IPS DF 4.7 (cell line): ENCODE measurements at regions not wholly inside any gene's neighbourhood (a gene's known extent, or its start where the extent isn't known, plus 50 kb on each side); places are given as distances from the start of the nearest gene placed in this dataset.

Experiments
- DNase-seq: peaks from one replicate; pipeline ENCODE4 v3.0.0-alpha.2; 2013; ENCODE audit warnings: low spot score; ENCODE audit errors: extremely low read depth

DNA sequence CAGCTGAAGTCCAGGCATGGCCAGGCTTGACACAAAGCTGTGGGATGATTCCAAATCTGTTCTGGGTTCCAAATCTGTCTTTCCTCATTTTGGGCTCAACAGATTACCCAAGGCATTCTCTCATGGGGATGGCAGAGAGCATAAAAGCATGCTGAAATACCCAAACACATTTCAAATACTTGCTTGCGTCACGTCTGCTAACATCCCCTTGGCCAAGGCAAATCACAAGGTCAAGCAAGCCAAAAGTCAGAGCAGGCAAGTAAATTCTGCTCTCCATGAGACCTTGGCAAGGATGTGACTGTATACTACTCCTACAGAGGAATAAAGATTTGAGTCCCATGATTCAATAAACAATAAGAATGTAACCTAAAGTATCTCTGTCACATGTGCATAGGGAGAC, 306.7 kb downstream of the EPB41L4A start:
- DNase-seq: no peak

DNA sequence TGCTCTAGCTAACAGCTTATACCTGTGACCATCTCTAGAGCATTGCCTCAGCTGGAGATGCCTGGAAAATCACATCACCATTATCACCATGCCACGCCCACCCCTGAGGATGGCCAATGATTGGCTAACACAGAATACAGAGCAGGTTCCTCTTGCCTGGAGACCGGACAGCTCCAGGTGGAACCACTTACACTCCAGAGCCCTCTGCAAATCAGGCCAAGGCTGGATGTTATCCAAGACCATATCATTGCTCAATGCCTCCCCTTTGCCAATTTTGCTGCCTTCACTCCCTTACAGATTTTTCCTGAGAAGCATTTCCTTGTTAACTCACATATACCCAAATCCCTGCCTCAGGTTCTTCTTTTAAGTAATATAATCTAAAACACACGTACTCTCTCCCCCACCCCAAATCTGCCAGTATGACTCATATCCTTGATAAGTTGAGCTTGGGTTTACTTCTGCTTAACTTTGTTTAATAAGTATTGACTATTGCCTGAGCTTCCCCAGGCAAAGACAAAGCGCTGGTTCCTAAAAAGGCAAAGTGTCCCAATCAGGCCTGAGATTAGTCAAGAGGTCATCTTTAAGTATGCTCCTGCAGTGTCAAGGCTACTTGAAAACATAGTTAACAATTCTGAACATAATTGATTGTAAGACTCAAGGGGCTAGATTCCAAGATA, 309.6 kb downstream of the EPB41L4A start:
- peak; percentile 30 for DNase-seq

DNA sequence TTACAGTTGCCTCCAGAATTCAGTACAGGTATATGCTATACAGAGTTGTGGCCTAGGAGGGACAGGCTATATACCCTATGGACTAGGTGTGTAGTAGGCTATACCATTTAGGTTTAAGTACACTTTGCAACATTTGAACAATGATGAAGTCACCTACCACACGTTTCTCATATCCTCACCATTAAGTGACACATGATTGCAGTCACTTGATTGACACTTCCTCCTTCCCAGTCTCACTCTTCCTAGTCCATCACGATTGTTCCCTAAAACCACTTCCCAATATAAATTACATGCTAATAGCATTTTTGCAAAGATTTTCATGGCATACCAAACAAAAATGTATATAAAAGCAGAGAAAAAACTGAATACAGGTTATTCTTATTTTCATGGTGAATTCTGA, 312.2 kb downstream of the EPB41L4A start:
- DNase-seq: no peak

DNA sequence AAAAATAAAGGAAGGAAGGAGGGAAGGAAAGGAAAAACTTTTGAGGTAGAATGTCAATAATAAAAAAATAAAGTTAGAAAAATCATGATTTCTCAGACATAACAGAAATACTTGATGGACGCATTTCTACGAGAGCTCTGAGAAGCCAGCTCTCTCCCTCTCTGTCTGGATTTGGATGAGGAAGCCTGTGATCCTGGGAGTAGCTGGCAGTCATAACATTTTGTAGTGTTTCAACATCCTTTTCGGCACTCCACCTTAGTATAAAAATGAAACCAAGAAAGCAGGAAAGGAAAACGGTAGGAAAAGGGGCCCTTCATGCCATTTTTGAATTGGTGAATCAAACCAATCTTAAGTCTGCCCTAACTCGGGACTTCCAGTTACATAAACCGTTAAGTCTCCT, 321.3 kb downstream of the EPB41L4A start:
- DNase-seq: no peak

DNA sequence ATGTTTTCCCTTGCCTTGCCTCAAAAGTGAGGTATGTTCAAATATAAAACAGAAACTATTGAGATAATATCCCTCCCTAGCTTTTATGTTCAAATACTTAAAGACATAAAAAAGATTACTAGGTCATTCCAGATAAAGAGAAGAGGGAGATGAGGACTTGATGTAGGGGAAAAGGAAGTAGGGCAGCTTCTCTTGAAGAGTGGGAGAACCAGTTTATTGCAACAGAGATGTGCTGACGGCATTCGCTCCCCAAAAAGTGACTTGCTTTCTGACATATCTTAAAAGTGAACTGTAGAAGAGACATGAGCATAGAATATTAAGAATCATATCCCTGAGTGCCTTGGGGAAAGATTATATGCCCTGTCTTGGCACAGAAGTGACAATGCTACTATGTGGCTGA, 330.2 kb upstream of the NREP start:
- no peak for DNase-seq

DNA sequence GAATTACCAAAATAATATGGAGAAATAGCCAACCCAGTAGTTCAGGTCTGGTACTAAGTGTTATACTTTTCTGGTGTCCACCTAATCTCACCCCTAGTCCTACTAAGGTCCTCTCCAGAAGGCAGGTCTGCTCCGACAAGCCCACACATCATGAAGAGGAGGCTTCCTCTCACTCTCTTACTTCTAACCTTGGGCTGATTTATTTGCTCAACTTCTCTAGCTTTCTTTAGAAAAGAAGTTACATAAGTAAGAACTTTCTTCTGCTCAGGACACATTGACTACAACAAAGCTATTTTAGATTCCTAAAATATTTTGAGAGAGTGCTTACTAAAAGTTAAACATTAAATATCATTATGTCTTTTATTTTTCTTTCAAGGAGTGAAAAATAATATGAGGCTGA, 329.7 kb upstream of the NREP start:
- DNase-seq: no peak

DNA sequence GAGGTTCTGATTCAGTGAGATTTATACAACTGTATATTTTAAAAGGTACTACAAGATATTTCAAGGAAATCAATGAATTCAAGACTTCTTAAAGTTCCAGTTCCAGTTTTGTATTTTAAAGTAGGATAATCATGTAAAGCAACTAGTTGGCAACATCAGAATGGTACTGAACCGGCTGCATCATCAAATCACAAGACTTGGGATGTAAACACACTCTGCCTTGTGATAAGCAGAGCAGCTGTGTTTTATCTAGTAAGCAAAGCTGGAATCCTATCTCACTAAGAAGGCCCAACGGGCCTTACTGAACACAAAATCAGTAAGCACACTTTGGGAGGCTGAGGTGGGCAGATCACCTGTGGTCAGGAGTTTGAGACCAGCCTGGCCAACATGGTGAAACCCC, 327.2 kb upstream of the NREP start:
- DNase-seq: no peak

DNA sequence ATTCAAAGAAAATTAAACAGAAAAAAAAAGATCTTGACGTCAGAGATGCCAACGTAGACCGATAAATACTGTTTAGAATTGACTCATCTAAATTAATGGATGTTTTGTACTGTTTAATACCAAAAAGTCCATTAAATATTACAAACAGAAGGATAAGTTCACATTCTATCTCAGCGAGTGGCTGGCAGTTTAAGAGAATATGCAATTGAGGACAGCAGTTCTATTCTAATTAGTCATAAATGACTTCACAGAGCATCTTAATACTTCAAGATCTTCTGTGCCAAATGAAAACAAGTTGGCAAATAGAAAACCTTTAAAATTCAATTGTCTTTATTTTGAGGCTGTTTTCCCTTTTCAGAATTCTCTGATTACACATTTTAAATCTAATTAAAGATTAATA, 326.6 kb upstream of the NREP start:
- DNase-seq: no peak

DNA sequence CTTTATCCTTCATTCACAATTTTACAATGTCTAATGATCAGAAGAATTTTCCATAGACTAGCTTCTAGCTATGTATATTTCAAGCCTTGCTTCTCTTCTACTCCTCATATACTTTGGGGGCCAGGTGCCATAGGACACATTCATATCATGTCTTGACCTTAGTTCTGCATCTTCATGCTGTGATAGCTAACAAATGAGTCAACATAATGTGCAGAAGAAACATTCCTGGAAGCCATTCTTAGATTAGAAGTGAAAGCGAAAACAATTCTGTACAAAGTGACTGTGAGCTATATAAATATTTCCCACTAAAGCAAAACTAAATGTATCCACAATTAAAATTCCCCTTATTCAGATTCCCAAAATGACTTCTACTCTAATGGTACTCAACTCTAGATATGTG, 320.2 kb upstream of the NREP start:
- DNase-seq: no peak

DNA sequence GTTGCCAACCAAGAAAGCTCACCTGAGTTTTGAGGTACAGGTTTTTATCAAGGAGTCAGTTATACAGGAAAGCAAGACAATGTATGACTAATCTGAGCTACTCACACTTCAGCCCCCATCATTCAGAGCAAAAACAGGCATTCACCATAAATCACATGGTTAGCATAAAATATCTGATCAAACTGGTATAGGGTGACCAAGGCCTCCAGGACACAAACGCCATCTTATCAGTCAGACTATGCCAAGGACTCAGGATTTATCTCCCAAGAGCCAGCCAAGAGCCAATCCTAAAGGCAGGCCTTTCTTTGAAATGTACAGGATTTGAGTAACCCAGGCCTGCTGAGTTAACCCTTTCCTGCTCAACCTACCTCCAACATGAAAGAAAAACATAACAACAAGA, 313.0 kb upstream of the NREP start:
- no peak for DNase-seq

DNA sequence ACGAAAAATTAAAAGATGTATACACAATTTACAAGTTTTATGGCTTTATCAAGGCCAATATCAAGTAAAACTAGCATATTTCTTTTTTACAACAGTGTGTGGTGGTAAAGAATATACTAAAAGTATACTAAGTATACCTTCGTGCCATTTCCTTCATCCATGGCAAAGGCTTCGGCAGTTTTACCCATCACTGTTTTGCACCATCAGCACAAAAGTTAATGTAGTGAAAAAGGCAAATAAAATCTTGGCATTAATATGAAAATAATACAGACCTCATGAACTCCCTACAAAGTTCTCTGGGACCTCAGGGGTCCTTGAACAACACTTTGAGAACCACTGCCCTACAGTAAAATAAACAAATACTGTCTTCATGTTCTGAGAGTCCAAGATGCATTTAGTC, 312.3 kb upstream of the NREP start:
- no peak for DNase-seq

DNA sequence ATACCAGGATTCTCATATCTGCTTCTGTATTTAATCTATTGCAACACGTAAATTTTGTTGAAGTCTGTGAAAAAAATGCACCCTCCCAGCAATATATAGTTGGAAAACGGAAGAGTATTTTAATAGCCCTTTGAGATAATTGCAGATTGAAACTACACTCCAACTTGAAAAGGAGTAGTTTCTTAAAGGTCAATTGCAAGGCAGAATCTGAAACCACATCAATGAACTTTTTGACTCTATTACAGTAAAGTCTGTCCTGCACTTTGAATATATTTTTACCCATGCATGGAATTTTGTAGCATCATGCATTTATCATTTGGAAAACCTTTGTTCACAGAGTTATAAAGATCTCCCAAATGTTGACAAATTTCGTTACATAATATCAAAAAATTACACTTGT, 311.6 kb upstream of the NREP start:
- DNase-seq: no peak

DNA sequence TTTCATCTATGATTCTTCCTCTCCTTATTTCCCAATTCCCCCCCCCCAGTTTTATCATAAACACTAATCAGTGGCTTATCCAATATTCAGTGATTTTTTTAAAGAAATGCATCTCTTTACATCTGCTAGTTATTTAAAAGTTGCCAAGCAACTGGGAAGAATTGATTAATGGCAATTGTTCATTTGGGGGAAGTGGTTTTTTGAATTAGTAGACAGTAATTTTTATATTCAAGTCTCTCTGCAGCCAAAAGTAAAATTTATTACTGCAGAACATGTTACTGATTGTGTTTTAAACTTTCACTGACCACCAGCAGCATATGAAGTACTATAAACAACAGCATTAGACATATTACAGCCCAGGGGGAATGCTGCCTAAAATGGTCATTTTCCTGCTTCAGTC, 308.8 kb upstream of the NREP start:
- DNase-seq: no peak

DNA sequence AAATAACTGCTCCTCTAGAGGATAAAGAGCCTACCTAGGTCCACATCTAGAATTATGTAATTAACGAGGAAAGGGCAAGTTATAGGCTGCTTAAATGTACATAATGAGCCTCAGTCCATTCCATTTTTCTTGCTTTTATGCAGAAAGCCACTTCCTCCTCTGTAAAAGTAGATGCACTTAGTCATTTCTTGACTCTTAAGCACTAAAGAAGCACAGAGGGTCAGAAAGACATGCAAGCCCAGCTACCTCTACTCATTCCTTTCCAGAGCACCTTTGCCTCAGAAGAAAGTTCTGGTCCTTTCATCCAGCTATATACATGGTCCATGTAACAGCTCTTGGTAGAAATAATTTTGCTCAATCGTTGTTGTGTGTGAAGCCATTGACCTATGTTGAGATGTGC, 308.0 kb upstream of the NREP start:
- DNase-seq: no peak

DNA sequence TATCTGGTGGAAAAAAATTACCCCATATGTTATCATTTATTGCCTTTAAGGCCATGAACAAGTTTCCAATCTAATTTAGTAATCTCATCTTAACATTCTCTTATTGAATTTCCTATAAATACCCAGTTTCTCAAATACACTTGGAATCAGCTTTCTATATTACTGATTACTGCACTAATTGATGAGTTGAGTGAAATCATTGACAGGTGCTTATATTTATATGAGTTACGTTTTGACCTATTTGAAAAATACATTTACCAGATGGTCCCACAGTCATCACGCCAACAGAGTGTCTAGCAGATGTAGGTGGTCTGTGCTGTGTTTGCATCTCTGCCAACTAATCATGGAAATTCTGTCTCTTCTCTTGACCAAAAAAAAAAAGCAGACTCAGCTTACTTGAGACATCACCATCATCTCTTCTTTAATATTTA, 307.3 kb upstream of the NREP start:
- no peak for DNase-seq

DNA sequence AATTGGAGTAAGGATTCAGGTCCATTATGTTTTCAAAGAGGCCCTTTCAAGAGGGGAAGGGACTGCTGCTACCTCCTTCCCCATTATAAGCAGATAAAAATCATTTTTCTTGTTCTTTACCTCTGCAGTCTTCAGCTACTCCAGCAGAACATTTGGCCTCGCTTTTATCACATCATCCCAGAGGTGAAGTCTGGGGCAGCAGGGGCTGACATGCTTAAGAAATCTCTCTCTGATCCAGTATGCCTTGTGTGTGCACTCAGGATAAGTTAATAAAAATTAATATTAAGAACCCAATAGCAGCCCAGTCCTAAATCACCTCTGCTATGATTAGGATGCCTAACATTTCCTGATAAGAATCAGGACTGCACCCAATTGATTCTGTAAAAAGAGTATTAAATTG, 306.9 kb upstream of the NREP start:
- no peak for DNase-seq

DNA sequence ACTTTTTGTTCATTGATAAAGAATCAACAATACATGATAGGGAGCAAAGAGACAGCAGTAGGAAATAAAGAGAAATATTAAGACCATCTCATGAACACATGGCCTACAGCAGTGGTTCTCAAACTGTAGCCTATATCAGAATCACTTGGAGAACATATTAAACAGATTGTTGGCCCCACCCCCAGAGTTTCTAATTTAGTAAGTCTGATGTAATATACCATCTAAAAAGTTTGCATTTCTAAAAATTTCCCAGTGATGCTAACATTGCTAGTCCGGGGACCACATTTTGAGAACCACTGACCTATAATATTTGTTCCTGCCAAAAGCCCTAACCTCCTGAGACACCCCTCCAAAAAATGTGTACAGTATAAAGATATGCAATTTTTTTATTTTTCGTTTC, 306.2 kb upstream of the NREP start:
- DNase-seq: no peak

DNA sequence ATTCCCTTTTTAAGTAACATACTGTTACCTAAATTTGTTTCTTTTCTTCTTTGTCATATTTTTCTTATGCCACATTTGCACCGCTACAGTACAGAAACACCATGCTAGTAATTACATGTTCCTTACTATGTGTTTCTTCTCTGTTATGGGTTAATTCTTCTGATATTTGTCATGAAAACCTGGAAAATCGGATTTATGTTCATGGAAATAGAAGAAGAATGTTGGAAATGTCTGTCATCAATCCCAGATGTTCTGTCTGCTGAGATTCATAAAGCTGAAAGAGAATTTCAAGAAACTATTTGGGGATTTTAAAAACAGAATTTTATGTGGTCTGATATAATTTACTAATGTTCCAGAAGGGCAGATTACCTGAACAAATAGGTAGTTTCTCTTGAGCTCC, 305.2 kb upstream of the NREP start:
- DNase-seq: no peak

DNA sequence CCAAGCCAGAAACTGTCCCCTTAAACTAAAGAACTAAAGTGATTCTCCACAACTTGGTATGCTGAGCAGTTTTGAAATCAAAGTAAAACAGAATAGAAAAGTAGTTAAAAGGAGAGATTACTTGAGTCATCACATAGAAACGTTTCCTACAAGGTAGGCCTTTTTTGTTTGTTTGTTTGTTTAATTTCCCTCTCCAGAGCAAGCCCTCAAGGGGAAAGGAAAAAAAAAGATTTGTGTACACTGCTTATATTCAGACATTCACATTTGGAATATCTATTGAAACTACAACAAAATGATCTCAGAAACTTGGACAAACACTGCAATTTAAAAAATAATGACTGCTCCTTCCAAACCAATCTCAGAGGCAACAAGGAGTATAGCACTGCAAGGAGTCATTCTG, 304.7 kb upstream of the NREP start:
- DNase-seq: no peak

DNA sequence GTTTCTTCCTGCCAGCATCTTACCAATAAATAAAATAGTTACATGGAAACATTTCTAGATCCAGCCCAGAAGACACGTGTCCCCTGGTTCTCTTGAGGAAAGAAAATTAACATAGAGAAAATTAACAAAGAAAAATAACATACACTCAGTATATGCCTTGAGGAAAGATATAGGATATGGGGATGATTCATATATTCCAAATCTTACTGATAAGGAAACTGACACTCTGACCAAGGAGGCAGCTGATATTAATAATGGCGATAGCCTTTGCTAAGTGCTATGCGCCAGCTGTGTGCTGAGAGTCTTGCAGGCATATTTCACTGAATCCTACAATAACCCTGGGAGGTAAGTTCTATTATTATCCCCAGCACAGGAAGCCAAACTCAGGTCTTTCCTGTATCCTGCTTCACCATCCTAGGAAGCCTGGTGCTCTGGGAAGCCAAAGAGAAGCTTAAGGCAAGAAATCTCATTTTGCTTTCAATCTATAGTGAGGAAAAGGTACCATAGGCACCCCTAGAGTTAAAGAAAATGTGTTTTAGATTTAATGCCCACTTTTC, 302.7 kb upstream of the NREP start:
- DNase-seq: no peak

DNA sequence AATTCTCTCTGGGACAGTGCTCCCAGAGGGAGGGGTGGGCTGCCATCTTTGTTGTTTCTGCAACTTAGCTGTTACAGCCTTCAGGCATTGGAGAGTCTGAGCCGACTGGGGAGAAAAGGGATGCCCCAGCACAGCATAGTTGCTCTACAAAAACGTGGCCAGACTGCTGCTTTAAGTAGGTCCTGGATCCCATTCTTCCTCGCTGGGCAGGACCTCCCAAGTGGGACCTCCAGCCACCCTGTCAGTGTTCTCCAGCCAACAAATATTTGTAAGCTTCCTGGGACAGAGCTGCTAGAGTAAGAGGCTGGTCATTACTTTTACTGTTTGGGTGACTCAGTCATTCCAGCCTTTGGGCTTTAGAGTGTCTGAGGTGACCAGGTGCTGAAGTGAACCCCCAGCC, 292.7 kb upstream of the NREP start:
- DNase-seq: no peak

DNA sequence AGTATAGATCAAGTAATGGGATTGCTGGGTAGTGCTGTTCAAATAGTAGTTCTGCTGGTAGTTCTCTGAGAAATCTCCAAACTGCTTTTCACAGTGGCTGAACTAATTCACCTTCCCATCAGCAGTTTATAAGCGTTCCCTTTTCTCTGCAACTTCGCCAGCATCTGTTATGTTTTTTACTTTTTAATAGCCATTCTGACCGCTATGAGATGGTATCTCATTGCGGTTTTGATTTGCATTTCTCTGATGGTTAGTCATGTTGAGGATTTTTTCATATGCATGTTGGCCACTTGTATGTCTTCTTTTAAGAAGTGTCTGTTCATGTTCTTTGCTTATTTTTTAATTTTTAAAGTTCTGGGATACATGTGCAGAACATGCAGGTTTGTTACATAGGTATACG, 279.2 kb upstream of the NREP start:
- DNase-seq: no peak

DNA sequence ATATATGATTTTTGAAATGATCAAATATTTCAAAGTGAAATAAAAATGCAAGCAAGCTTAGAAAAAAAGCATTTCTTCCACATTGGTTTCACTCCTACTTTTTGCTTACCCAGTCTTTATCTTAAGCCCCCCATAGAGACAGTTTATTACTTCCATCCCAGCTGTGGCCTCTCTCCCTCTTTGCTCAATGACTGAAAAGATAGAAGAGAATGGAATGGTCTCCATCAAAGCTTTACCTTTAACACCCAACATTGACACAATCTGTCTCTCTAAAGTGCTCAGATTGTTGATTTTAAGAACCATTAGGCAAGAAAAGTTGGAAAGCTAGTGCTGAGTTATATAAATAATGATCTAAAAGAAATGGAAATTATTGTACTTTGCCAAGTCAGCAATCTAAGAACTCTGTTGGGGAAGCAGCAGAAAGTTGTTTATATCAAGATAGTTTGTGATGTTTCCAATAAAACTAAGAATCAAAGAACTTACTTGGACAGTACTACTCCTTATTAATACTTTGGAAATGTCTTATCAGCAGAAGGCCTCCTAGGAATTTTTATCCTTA, 277.5 kb upstream of the NREP start:
- DNase-seq: no peak
